ENCODE measurements at regions not wholly inside any gene's neighbourhood (a gene's known extent, or its start where the extent isn't known, plus 50 kb on each side); places are given as distances from the start of the nearest gene placed in this dataset.
"Not testable (repeated sequence)": the region's sequence is repeated elsewhere in the genome, so short reads cannot be mapped to it uniquely, and the experiment has no call there.

DNA sequence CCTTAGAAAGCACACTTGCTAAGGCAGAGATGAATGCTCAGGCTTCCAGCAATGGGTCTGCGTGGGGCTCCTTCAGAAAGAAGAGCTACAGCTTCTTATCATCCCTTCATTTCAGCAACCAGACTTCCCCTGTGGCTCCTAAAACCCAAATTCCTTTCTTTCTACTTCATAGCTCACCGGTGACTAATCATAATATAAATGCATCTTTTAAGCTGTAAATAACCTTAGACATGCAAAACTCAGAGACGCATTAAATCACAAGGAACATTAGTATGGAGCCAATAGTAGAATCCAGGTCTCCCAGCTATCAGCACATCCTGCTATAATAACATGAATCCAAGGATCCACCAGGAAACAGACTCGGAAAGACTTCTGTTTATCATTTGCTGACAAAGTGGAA is 375.6 kb downstream of the COG6 start:
- H3K4me1 Mint-ChIP-seq: peaks cover 11 to 13% (median 13%) of the 10 kb centered on the region in 3 donors
- no peak overlapping the region for H3K4me3 Mint-ChIP-seq
- no peaks in the 10 kb centered on the region for H3K36me3 Mint-ChIP-seq
- peaks cover 9% of the 10 kb centered on the region for H3K4me1 ChIP-seq (ENCODE audit: insufficient read depth, low read length)
- no peak for DNase-seq
- CTCF ChIA-PET: no interaction called here
- H3K36me3 ChIP-seq (ENCODE audit: insufficient read depth, low read length): no peaks in the 10 kb centered on the region
- no peak overlapping the region for H3K4me3 ChIP-seq (ENCODE audit: low read length)
- no peaks in the 10 kb centered on the region for H3K27me3 Mint-ChIP-seq
- H3K27ac Mint-ChIP-seq: no peak overlapping the region
- no peaks in the 10 kb centered on the region for H3K9me3 ChIP-seq (ENCODE audit: low read length)
- H3K27me3 ChIP-seq (ENCODE audit: insufficient read depth, low read length, poor library complexity, severe bottlenecking): no peaks in the 10 kb centered on the region
- no peak overlapping the region for H3K27ac ChIP-seq (ENCODE audit: low read depth, low read length)
- H3K9me3 Mint-ChIP-seq: no peaks in the 10 kb centered on the region
- POLR2A ChIA-PET: no interaction called here

DNA sequence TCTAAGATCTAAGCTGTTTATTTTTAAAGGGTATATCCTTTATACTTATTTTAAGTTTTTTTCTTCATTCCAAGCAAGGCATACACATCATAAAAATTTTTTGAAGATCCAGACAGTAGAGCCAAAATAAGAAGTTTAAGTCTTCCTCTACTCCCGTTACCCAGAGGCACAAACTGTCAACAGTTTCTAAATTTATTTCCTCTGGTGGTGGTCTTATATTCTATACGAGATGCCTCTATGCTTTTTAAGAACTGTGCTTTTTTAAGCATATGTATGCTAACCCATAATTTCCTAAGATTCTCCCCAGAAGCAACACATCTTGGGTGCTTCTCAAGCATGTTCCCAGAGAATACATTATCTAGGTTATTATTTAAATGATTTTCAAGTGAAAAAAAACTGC is 383.6 kb downstream of the COG6 start:
- Histone ChIP-seq H3K4me1 (ENCODE audit: insufficient read depth, low read length) (no peaks in the 10 kb centered on the region), H3K4me3 (ENCODE audit: low read length) (no peak overlapping the region), H3K9me3 (ENCODE audit: low read length) (no peaks in the 10 kb centered on the region), H3K27ac (ENCODE audit: low read depth, low read length) (no peak overlapping the region), H3K27me3 (ENCODE audit: insufficient read depth, low read length, poor library complexity, severe bottlenecking) (no peaks in the 10 kb centered on the region), H3K36me3 (ENCODE audit: insufficient read depth, low read length) (no peaks in the 10 kb centered on the region)
- DNase-seq: no peak
- Mint-ChIP-seq H3K4me1 (no peaks in the 10 kb centered on the region), H3K9me3 (peaks cover 0 to 2% (median 0%) of the 10 kb centered on the region in 5 donors), H3K27ac (no peak overlapping the region), H3K4me3 (no peak overlapping the region), H3K27me3 (peaks cover 16 to 57% of the 10 kb centered on the region in 2 donors), H3K36me3 (no peaks in the 10 kb centered on the region)
- ChIA-PET POLR2A (no interaction called here), CTCF (no interaction called here)

DNA sequence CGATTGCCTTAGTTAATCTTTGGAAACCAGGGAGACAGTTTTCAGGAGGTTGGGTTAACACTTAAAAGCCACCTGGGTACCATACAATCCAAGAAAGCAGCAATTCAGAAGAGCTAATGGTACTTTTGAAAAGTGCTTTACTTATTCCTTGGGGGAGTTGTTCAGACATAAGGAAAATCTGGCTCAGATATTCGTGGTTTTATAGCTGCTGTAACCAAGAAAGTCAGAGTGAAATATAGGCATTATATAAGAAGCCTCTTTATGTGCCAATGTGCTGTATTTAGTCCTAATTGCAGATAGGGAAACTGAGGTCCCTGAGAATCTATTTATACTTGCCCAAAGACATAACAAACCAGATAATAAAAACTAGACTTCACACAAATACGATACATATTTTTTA is 387.5 kb downstream of the COG6 start:
- H3K27ac Mint-ChIP-seq: no peak overlapping the region

DNA sequence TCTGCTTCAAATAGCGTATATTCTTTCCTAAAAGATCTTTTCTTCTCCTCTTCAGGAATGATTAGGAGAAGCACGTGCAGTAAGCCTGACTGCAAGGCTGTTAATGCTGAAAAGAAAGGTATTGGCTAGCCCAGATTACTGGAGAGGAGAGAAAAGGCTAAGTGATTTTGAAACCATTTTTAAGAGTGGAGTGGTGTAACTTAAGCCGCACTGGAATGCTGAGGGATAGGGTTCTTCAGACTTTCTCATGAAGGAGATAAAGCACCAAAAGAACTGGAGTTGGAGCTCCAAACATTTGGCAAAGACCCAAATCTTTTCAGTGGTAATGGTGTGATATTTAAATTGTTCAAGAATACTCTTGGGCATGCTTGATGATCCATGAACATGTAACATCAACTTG is 388.3 kb downstream of the COG6 start:
- no peak overlapping the region for H3K4me3 ChIP-seq (ENCODE audit: low read length)
- no peaks in the 10 kb centered on the region for H3K4me1 ChIP-seq (ENCODE audit: insufficient read depth, low read length)
- H3K4me3 Mint-ChIP-seq: no peak overlapping the region
- H3K27me3 Mint-ChIP-seq: peaks cover 15 to 65% of the 10 kb centered on the region in 2 donors
- no peak overlapping the region for H3K27ac ChIP-seq (ENCODE audit: low read depth, low read length)
- H3K4me1 Mint-ChIP-seq: no peaks in the 10 kb centered on the region
- H3K27ac Mint-ChIP-seq: no peak overlapping the region
- ChIA-PET CTCF (no interaction called here), POLR2A (no interaction called here)
- H3K27me3 ChIP-seq (ENCODE audit: insufficient read depth, low read length, poor library complexity, severe bottlenecking): no peaks in the 10 kb centered on the region
- no peaks in the 10 kb centered on the region for H3K9me3 Mint-ChIP-seq
- no peaks in the 10 kb centered on the region for H3K36me3 ChIP-seq (ENCODE audit: insufficient read depth, low read length)
- no peak for DNase-seq
- H3K36me3 Mint-ChIP-seq: no peaks in the 10 kb centered on the region
- H3K9me3 ChIP-seq (ENCODE audit: low read length): no peaks in the 10 kb centered on the region

More for the DNA sequence above, 387.5 kb downstream of the COG6 start:
- Mint-ChIP-seq H3K27me3 (peaks cover 14 to 64% of the 10 kb centered on the region in 2 donors), H3K36me3 (no peaks in the 10 kb centered on the region), H3K9me3 (no peaks in the 10 kb centered on the region), H3K4me1 (no peaks in the 10 kb centered on the region), H3K4me3 (no peak overlapping the region)
- ChIA-PET POLR2A (no interaction called here), CTCF (no interaction called here)
- H3K4me1 ChIP-seq (ENCODE audit: insufficient read depth, low read length): no peaks in the 10 kb centered on the region
- no peaks in the 10 kb centered on the region for H3K36me3 ChIP-seq (ENCODE audit: insufficient read depth, low read length)
- H3K4me3 ChIP-seq (ENCODE audit: low read length): no peak overlapping the region
- DNase-seq: no peak
- H3K27me3 ChIP-seq (ENCODE audit: insufficient read depth, low read length, poor library complexity, severe bottlenecking): no peaks in the 10 kb centered on the region
- no peaks in the 10 kb centered on the region for H3K9me3 ChIP-seq (ENCODE audit: low read length)
- no peak overlapping the region for H3K27ac ChIP-seq (ENCODE audit: low read depth, low read length)

DNA sequence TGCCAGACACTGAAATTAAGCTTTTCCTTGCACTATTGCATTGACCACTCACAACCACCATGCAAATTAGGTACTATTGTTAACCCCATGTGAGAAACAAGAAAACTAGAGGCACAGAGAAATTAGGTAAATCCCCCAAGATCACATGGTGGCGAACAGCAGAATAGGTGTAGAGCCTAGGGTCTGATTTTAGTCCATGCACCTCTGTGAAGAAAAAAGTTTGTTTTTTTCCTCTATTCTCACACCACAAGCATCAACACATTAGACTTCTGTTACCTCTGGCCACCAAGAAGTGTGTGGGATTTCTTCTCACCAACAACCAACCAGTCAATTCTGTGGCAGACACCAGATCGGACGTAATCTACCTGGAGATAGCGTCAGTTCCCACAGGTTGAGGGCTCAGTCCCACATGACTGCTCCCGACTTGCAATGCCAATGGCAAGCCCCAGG is 391.9 kb downstream of the COG6 start:
- POLR2A ChIA-PET: no interaction called here
- Histone ChIP-seq H3K4me1 (ENCODE audit: insufficient read depth, low read length) (no peaks in the 10 kb centered on the region), H3K4me3 (ENCODE audit: low read length) (no peak overlapping the region), H3K36me3 (ENCODE audit: insufficient read depth, low read length) (no peaks in the 10 kb centered on the region), H3K9me3 (ENCODE audit: low read length) (no peaks in the 10 kb centered on the region), H3K27me3 (ENCODE audit: insufficient read depth, low read length, poor library complexity, severe bottlenecking) (no peaks in the 10 kb centered on the region), H3K27ac (ENCODE audit: low read depth, low read length) (no peak overlapping the region)
- CTCF ChIA-PET: no interaction called here
- Mint-ChIP-seq H3K4me1 (no peaks in the 10 kb centered on the region), H3K4me3 (no peak overlapping the region), H3K27ac (no peak overlapping the region), H3K36me3 (no peaks in the 10 kb centered on the region), H3K9me3 (no peaks in the 10 kb centered on the region), H3K27me3 (peaks cover 13 to 62% of the 10 kb centered on the region in 2 donors)
- no peak for DNase-seq

DNA sequence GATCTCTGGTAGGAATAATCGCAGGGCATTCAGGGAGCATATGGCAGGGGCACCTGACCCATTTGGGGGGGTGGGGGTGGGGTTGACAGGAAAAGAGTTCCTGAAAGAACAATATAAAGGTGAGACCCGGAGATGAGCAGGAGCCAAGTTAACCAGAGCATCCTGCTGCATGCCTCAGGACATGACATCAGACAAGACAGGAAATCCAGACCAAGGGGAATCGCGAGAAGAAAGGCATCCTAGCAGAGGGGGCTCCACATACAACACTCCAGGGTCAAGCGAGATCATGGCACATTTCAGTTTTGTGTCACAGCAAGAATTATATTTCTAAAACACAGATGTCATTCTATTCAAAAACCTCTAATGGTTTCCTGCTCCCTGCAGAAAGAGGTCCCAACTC is 393.1 kb downstream of the COG6 start:
- no peaks in the 10 kb centered on the region for H3K9me3 Mint-ChIP-seq
- H3K4me3 Mint-ChIP-seq: no peak overlapping the region
- H3K27me3 ChIP-seq (ENCODE audit: insufficient read depth, low read length, poor library complexity, severe bottlenecking): no peaks in the 10 kb centered on the region
- POLR2A ChIA-PET: no interaction called here
- peaks cover 13 to 59% of the 10 kb centered on the region in 2 donors for H3K27me3 Mint-ChIP-seq
- no peaks in the 10 kb centered on the region for H3K4me1 ChIP-seq (ENCODE audit: insufficient read depth, low read length)
- H3K36me3 ChIP-seq (ENCODE audit: insufficient read depth, low read length): no peaks in the 10 kb centered on the region
- CTCF ChIA-PET: no interaction called here
- no peaks in the 10 kb centered on the region for H3K9me3 ChIP-seq (ENCODE audit: low read length)
- no peak overlapping the region for H3K4me3 ChIP-seq (ENCODE audit: low read length)
- H3K36me3 Mint-ChIP-seq: no peaks in the 10 kb centered on the region
- no peak for DNase-seq
- H3K27ac Mint-ChIP-seq: no peak overlapping the region
- H3K27ac ChIP-seq (ENCODE audit: low read depth, low read length): no peak overlapping the region
- H3K4me1 Mint-ChIP-seq: no peaks in the 10 kb centered on the region

DNA sequence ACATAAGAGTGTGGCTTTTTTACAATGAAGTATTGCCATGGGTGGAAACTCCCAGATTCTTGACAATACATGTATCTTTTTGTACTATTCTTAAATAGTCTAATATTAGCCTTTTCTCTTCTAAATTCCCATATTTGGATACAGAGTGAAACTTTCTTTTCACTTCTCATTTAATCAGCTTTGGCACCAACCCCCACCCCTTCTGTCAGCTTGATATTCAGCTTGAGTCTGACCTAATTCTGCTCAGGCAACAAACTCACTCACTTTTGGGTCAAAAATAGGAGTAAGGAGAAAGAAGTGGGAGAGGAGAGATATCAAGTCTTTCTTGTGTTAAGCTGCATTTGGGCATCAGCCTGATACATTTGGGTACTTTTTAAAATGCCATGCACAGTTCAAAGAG is 397.5 kb downstream of the COG6 start:
- Histone ChIP-seq H3K4me3 (ENCODE audit: low read length) (no peak overlapping the region), H3K27me3 (ENCODE audit: insufficient read depth, low read length, poor library complexity, severe bottlenecking) (no peaks in the 10 kb centered on the region), H3K27ac (ENCODE audit: low read depth, low read length) (no peak overlapping the region), H3K36me3 (ENCODE audit: insufficient read depth, low read length) (no peaks in the 10 kb centered on the region), H3K9me3 (ENCODE audit: low read length) (no peaks in the 10 kb centered on the region), H3K4me1 (ENCODE audit: insufficient read depth, low read length) (no peaks in the 10 kb centered on the region)
- no peak overlapping the region for H3K4me3 Mint-ChIP-seq
- peak overlapping the region in 1 of 8 donors; percentile 29 for H3K27ac Mint-ChIP-seq
- ChIA-PET POLR2A (no interaction called here), CTCF (no interaction called here)
- DNase-seq: no peak
- no peaks in the 10 kb centered on the region for H3K4me1 Mint-ChIP-seq
- H3K9me3 Mint-ChIP-seq: peaks cover 0 to 4% (median 0%) of the 10 kb centered on the region in 5 donors
- H3K36me3 Mint-ChIP-seq: no peaks in the 10 kb centered on the region
- H3K27me3 Mint-ChIP-seq: peaks cover 10 to 29% of the 10 kb centered on the region in 2 donors

DNA sequence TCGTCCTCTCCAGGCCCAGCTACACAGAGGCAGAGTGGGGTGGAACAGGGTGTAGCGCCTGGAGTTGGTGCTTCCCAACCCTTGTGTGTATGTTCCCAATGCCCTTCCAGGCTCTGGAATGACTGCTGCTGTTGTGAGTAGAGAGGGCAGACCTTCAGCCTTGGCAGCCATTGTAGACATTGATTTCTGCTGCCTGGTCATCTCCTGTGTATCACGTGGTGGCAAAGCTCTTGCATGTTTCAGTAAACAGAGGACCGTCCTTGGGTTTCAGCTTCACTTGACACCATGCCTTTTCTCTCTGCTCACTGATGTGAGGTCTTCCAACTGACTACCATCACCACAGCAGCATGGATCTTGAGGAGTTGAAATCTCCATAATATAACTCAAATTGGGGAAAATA is 397.9 kb downstream of the COG6 start:
- no peak overlapping the region for H3K27ac Mint-ChIP-seq
- Histone ChIP-seq H3K4me1 (ENCODE audit: insufficient read depth, low read length) (no peaks in the 10 kb centered on the region), H3K4me3 (ENCODE audit: low read length) (no peak overlapping the region), H3K27me3 (ENCODE audit: insufficient read depth, low read length, poor library complexity, severe bottlenecking) (no peaks in the 10 kb centered on the region), H3K9me3 (ENCODE audit: low read length) (no peaks in the 10 kb centered on the region), H3K36me3 (ENCODE audit: insufficient read depth, low read length) (no peaks in the 10 kb centered on the region), H3K27ac (ENCODE audit: low read depth, low read length) (no peak overlapping the region)
- peaks cover 7 to 25% of the 10 kb centered on the region in 2 donors for H3K27me3 Mint-ChIP-seq
- POLR2A ChIA-PET: no interaction called here
- no peak overlapping the region for H3K4me3 Mint-ChIP-seq
- H3K4me1 Mint-ChIP-seq: no peaks in the 10 kb centered on the region
- H3K36me3 Mint-ChIP-seq: no peaks in the 10 kb centered on the region
- H3K9me3 Mint-ChIP-seq: peaks cover 0 to 4% (median 0%) of the 10 kb centered on the region in 5 donors
- CTCF ChIA-PET: no interaction called here
- DNase-seq: no peak

DNA sequence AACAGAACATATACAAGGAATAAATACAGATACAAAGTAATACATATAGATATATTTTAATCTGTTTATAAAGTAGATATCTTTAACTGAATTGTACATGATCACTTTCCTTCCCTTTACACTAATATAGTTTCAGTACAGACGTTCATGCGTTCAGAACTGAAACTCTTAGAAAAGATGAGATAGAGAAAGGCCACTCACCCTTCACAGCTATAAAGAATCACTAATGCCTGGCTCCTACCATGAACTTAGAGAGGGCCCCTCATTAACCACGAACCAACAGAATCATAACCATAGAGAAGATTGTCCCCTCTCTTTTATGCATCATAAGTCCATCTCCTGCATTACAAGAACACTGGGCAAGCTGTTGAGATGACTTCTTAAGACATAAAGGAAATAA is 399.0 kb downstream of the COG6 start:
- H3K9me3 Mint-ChIP-seq; H3K4me1 ChIP-seq (ENCODE audit: insufficient read depth, low read length); H3K27me3 ChIP-seq (ENCODE audit: insufficient read depth, low read length, poor library complexity, severe bottlenecking); POLR2A ChIA-PET; H3K4me1 Mint-ChIP-seq; H3K4me3 ChIP-seq (ENCODE audit: low read length); H3K27ac Mint-ChIP-seq; H3K27ac ChIP-seq (ENCODE audit: low read depth, low read length); H3K36me3 ChIP-seq (ENCODE audit: insufficient read depth, low read length); CTCF ChIA-PET; H3K36me3 Mint-ChIP-seq; H3K9me3 ChIP-seq (ENCODE audit: low read length); DNase-seq; H3K4me3 Mint-ChIP-seq: not testable (repeated sequence)
- H3K27me3 Mint-ChIP-seq: peaks cover 7 to 18% of the 10 kb centered on the region in 2 donors

All from CD8-positive, alpha-beta memory T cell (primary cell).